Trophoblast cell (in vitro differentiated cells and primary cell): ENCODE measurements at regions not wholly inside any gene's neighbourhood (a gene's known extent, or its start where the extent isn't known, plus 50 kb on each side); places are given as distances from the start of the nearest gene placed in this dataset.

Experiments used
- DNase-seq, 2 donors: peaks; one replicate each; pipeline ENCODE4 v3.0.0-alpha.2; 2016
- H2AFZ ChIP-seq: 2 replicates; pipeline ENCODE4 v1.6.1; 2013; ENCODE audit warnings: low read length, moderate library complexity, mild to moderate bottlenecking; ENCODE audit not compliant: insufficient read depth, poor library complexity
- H2AK5ac ChIP-seq: 2 replicates; pipeline ENCODE4 v1.6.1; 2013; ENCODE audit warnings: mild to moderate bottlenecking, low read length
- H2BK120ac ChIP-seq: 2 replicates; pipeline ENCODE4 v1.6.1; 2013; ENCODE audit warnings: low read length, mild to moderate bottlenecking, moderate library complexity; ENCODE audit not compliant: insufficient read depth, poor library complexity
- H2BK12ac ChIP-seq: 2 replicates; pipeline ENCODE4 v1.6.1; 2013; ENCODE audit warnings: mild to moderate bottlenecking, low read length, moderate library complexity
- H2BK5ac ChIP-seq: 2 replicates; pipeline ENCODE4 v1.6.1; 2013; ENCODE audit warnings: low read length, low read depth, moderate library complexity, mild to moderate bottlenecking; ENCODE audit not compliant: poor library complexity
- H3K14ac ChIP-seq: 2 replicates; pipeline ENCODE4 v1.6.1; 2013; ENCODE audit warnings: mild to moderate bottlenecking, low read length
- H3K18ac ChIP-seq: 2 replicates; pipeline ENCODE4 v1.6.1; 2013; ENCODE audit warnings: mild to moderate bottlenecking, low read length
- H3K23ac ChIP-seq: 2 replicates; pipeline ENCODE4 v1.6.1; 2013; ENCODE audit warnings: low read length
- H3K27ac ChIP-seq: 2 replicates; pipeline ENCODE4 v1.5.1; 2013; ENCODE audit warnings: low read depth, mild to moderate bottlenecking, inconsistent platforms, low read length, moderate library complexity
- H3K27me3 ChIP-seq: 2 replicates; pipeline ENCODE4 v1.6.1; 2013; ENCODE audit warnings: inconsistent platforms, mild to moderate bottlenecking, low read length, moderate library complexity; ENCODE audit not compliant: insufficient read depth
- H3K36me3 ChIP-seq, 2 experiments: 1 replicate in 1 of 2; 2 replicates in 1 of 2; pipeline ENCODE4 v1.6.1; 2013; ENCODE audit warnings: low read length in 2 of 2, mild to moderate bottlenecking in 2 of 2, moderate library complexity in 1 of 2; ENCODE audit not compliant: insufficient read depth in 2 of 2, control insufficient read depth in 1 of 2
- H3K4ac ChIP-seq: 2 replicates; pipeline ENCODE4 v1.6.1; 2013; ENCODE audit warnings: low read depth, mild to moderate bottlenecking, low read length, moderate library complexity
- H3K4me1 ChIP-seq, 2 experiments: 1 replicate in 1 of 2; 2 replicates in 1 of 2; pipeline ENCODE4 v1.6.1; 2013; ENCODE audit warnings: low read length in 2 of 2, mild to moderate bottlenecking in 2 of 2, moderate library complexity in 1 of 2; ENCODE audit not compliant: insufficient read depth in 2 of 2, control insufficient read depth in 1 of 2
- H3K4me2 ChIP-seq: 2 replicates; pipeline ENCODE4 v1.6.1; 2013; ENCODE audit warnings: inconsistent platforms, mild to moderate bottlenecking, low read length, moderate library complexity
- H3K4me3 ChIP-seq: 2 replicates; pipeline ENCODE4 v1.5.1; 2013; ENCODE audit warnings: mild to moderate bottlenecking, low read depth, low read length, inconsistent platforms
- H3K79me1 ChIP-seq: one replicate; pipeline ENCODE4 v1.6.1; 2013; ENCODE audit warnings: low read length
- H3K79me2 ChIP-seq: 2 replicates; pipeline ENCODE4 v1.6.1; 2013; ENCODE audit warnings: low read length, mild to moderate bottlenecking; ENCODE audit not compliant: control insufficient read depth, insufficient read depth, poor library complexity
- H3K9ac ChIP-seq: 2 replicates; pipeline ENCODE4 v1.6.1; 2013; ENCODE audit warnings: mild to moderate bottlenecking, low read length
- H3K9me3 ChIP-seq: 2 replicates; pipeline ENCODE4 v1.6.1; 2013; ENCODE audit warnings: low read depth, mild to moderate bottlenecking, control low read depth, inconsistent platforms, low read length; ENCODE audit not compliant: insufficient read depth
- H4K12ac ChIP-seq: 2 replicates; pipeline ENCODE4 v1.6.1; 2013; ENCODE audit warnings: low read depth, mild to moderate bottlenecking, low read length, moderate library complexity
- H4K8ac ChIP-seq: 2 replicates; pipeline ENCODE4 v1.6.1; 2013; ENCODE audit warnings: low read depth, mild to moderate bottlenecking, low read length, moderate library complexity
- H4K91ac ChIP-seq: one replicate; pipeline ENCODE4 v1.6.1; 2013; ENCODE audit warnings: low read depth, mild to moderate bottlenecking, low read length, moderate library complexity
- WGBS: extraction: QIAGEN DNeasy Blood & Tissue Kit; methylation state at CpG from one replicate; pipeline ENCODE4 v1.1.7; 2013; ENCODE audit warnings: missing lambda C conversion rate; ENCODE audit not compliant: insufficient read length, insufficient coverage; ENCODE audit errors: extremely low coverage; 5-methylcytosine and 5-hydroxymethylcytosine counted together

GRCh38 chr20:23284009-23284408, 66.6 kb upstream of the NXT1 start:
- Histone ChIP-seq H4K8ac (no peak overlapping the region), H2AFZ (no peak overlapping the region), H3K14ac (no peak overlapping the region), H3K27ac (no peak overlapping the region), H3K23ac (no peak overlapping the region), H3K4me2 (no peak overlapping the region), H3K4me1 (no peaks in the 10 kb centered on the region), H3K79me1 (no peaks in the 10 kb centered on the region), H2BK12ac (no peak overlapping the region), H3K27me3 (no peaks in the 10 kb centered on the region), H3K9ac (no peak overlapping the region), H3K9me3 (peaks cover 2% of the 10 kb centered on the region), H3K79me2 (no peaks in the 10 kb centered on the region), H2AK5ac (no peak overlapping the region), H3K18ac (no peak overlapping the region), H3K36me3 (no peaks in the 10 kb centered on the region), H2BK120ac (no peak overlapping the region), H3K4me3 (no peak overlapping the region), H4K12ac (no peak overlapping the region), H2BK5ac (no peak overlapping the region), H3K4ac (no peak overlapping the region), H4K91ac (no peak overlapping the region)
- WGBS: no CpG with 5 or more reads among the region's 2 CpGs
- no peak for DNase-seq

- no peaks in the 10 kb centered on the region for H3K79me1 ChIP-seq
- H4K8ac ChIP-seq: no peak overlapping the region
- H3K23ac ChIP-seq: no peak overlapping the region
- H3K18ac ChIP-seq: no peak overlapping the region
- H3K36me3 ChIP-seq: no peaks in the 10 kb centered on the region
- H2BK5ac ChIP-seq: no peak overlapping the region
- peaks cover 2% of the 10 kb centered on the region for H3K9me3 ChIP-seq
- no peak overlapping the region for H2AK5ac ChIP-seq
- no peak overlapping the region for H2BK120ac ChIP-seq
- H3K14ac ChIP-seq: no peak overlapping the region
- no peak overlapping the region for H3K4ac ChIP-seq
- no peak overlapping the region for H3K9ac ChIP-seq
- no peaks in the 10 kb centered on the region for H3K79me2 ChIP-seq
- no peak overlapping the region for H3K27ac ChIP-seq
- no peak for DNase-seq
- no peaks in the 10 kb centered on the region for H3K4me1 ChIP-seq
- no peak overlapping the region for H2AFZ ChIP-seq
- H2BK12ac ChIP-seq: no peak overlapping the region
- no CpG with 5 or more reads among the region's 12 CpGs for WGBS
- no peaks in the 10 kb centered on the region for H3K27me3 ChIP-seq
- no peak overlapping the region for H3K4me2 ChIP-seq
- no peak overlapping the region for H3K4me3 ChIP-seq
- no peak overlapping the region for H4K91ac ChIP-seq
- H4K12ac ChIP-seq: no peak overlapping the region
These were observed 67.3 kb upstream of the NXT1 start for GRCh38 chr20:23283096-23283850.

DNA sequence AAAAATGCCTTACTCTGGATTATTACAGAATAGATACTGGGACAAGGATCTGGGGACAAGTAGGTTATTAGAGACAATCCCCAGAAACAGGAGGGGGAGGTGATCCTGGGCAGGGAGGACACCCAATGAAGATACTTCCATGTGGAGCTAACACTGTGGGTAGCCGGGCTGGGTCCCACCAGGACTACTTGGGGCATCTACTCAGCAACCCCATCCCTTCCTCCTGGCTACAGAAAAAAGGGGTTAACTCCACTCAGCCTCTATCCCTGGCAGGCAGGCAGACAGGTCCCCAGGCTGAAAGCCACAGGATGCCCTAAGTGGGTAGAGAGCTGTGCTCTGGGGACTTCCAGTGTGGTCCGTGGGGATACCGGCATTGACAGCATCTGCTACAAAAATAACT, 68.0 kb upstream of the NXT1 start:
- no peak overlapping the region for H2BK5ac ChIP-seq
- H3K9me3 ChIP-seq: peaks cover 2% of the 10 kb centered on the region
- H2AFZ ChIP-seq: no peak overlapping the region
- H4K8ac ChIP-seq: no peak overlapping the region
- no peaks in the 10 kb centered on the region for H3K79me2 ChIP-seq
- WGBS: no CpG with 5 or more reads among the region's 3 CpGs
- no peak overlapping the region for H2BK120ac ChIP-seq
- H4K91ac ChIP-seq: no peak overlapping the region
- H3K4me2 ChIP-seq: no peak overlapping the region
- H3K4ac ChIP-seq: no peak overlapping the region
- no peaks in the 10 kb centered on the region for H3K79me1 ChIP-seq
- H3K23ac ChIP-seq: no peak overlapping the region
- no peaks in the 10 kb centered on the region for H3K36me3 ChIP-seq
- no peak overlapping the region for H3K9ac ChIP-seq
- H3K4me1 ChIP-seq: no peaks in the 10 kb centered on the region
- H3K27me3 ChIP-seq: no peaks in the 10 kb centered on the region
- no peak overlapping the region for H3K27ac ChIP-seq
- no peak overlapping the region for H3K14ac ChIP-seq
- H2BK12ac ChIP-seq: no peak overlapping the region
- no peak overlapping the region for H3K18ac ChIP-seq
- no peak overlapping the region for H4K12ac ChIP-seq
- no peak for DNase-seq
- no peak overlapping the region for H3K4me3 ChIP-seq
- H2AK5ac ChIP-seq: no peak overlapping the region

DNA sequence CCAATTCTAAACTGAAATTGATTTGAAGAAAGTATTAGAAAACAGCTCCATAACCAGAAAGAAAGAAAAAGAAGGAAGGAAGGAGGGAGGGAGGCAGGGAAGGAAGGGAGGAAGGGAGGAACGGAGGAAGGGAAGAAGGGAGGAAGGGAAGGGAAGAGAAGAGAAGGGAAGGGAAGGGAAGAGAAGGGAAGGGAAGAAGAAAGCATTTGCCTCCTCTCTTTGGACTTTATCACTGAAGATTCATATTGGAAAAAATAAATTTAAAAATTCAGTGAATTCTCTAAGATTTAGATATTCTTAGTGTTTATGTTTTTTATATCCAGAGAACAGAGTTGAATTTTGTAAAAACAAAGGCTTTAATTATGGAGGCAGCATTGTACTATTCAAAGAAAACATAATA, 68.5 kb upstream of the NXT1 start:
- no CpG with 5 or more reads among the region's 1 CpG for WGBS
- no peak overlapping the region for H3K4me3 ChIP-seq

More for the DNA sequence above, 68.5 kb upstream of the NXT1 start:
- H3K36me3 ChIP-seq: no peaks in the 10 kb centered on the region
- H3K23ac ChIP-seq: no peak overlapping the region
- no peak overlapping the region for H2BK120ac ChIP-seq
- no peak overlapping the region for H2BK5ac ChIP-seq
- no peak overlapping the region for H3K4me2 ChIP-seq
- H2AK5ac ChIP-seq: no peak overlapping the region
- no peak overlapping the region for H3K18ac ChIP-seq
- no peak overlapping the region for H3K4ac ChIP-seq
- no peak for DNase-seq
- H3K79me1 ChIP-seq: no peaks in the 10 kb centered on the region
- H2BK12ac ChIP-seq: no peak overlapping the region
- peaks cover 2% of the 10 kb centered on the region for H3K9me3 ChIP-seq
- H4K12ac ChIP-seq: no peak overlapping the region
- H2AFZ ChIP-seq: no peak overlapping the region
- H3K14ac ChIP-seq: no peak overlapping the region
- no peak overlapping the region for H4K8ac ChIP-seq
- no peak overlapping the region for H4K91ac ChIP-seq
- no peak overlapping the region for H3K27ac ChIP-seq
- no peaks in the 10 kb centered on the region for H3K27me3 ChIP-seq
- H3K4me1 ChIP-seq: no peaks in the 10 kb centered on the region
- no peak overlapping the region for H3K9ac ChIP-seq
- no peaks in the 10 kb centered on the region for H3K79me2 ChIP-seq
